RWPE1 (cell line): ENCODE measurements at regions not wholly inside any gene's neighbourhood (a gene's known extent, or its start where the extent isn't known, plus 50 kb on each side); places are given as distances from the start of the nearest gene placed in this dataset.
A peak's percentile ranks its signal among the peaks of the same experiment; 100 is the strongest.
"Not testable (repeated sequence)": the region's sequence is repeated elsewhere in the genome, so short reads cannot be mapped to it uniquely, and the experiment has no call there.

Experiments
- CTCF ChIA-PET: fragments of 350-600 bp; sonication (Branson Sonifier 250); formaldehyde crosslinking; extraction: SDS; loops from one replicate; lab custom pipeline; 2021; lab: Yijun Ruan, JAX
- POLR2A ChIA-PET: fragments of 400-600 bp; formaldehyde crosslinking; extraction: SDS; loops from one replicate; lab custom pipeline; 2020; ENCODE audit warnings: antibody characterized with exemption; ENCODE audit not compliant: low non-redundant PET; lab: Yijun Ruan, JAX
- DNase-seq: peaks from one replicate; pipeline ENCODE4 v3.0.0; 2012; ENCODE audit warnings: low spot score
- H3K27ac ChIP-seq: fragments of 450-650 bp; 2 replicates; pipeline ENCODE4 v1.5.1; 2017
- TF ChIP-seq, protein P1 (sequence below): fragments of 450-650 bp; conservative IDR thresholded peaks from 2 replicates; pipeline ENCODE4 v1.5.1; 2017; ENCODE audit warnings: low read depth, mild to moderate bottlenecking

GRCh38 chr2:101645886-101646285 lies 51.6 kb upstream of the MAP4K4 start:
- DNase-seq, CTCF ChIA-PET, H3K27ac ChIP-seq, POLR2A ChIA-PET: not testable (repeated sequence)

DNA sequence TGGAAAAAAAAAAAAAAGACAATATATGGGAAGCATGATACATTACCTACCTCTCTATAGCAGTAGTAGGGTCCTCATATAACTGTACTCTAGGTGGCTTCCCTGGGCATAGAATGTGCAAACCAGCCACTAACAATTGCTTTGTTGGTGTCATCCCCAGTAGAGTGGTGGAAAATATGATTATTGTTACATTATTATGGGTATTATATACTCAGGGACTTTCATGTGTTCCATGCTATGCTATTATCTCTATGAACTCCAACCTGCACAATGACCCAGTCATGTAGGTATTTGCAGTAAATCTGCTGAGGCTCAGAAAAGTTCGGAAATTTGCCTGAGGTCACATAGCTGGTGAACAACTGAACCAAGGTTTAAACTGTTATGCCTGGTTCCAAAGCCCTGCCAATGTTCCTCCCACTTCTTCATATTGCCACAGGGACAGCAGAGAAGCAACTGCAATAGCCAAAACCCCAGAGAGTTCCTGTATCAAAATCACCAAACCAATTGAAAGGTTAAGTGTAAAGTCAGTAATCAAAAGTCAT lies 52.6 kb upstream of the MAP4K4 start:
- H3K27ac ChIP-seq = no peak overlapping the region
- no peak for DNase-seq
- TF ChIP-seq, protein P1, sequence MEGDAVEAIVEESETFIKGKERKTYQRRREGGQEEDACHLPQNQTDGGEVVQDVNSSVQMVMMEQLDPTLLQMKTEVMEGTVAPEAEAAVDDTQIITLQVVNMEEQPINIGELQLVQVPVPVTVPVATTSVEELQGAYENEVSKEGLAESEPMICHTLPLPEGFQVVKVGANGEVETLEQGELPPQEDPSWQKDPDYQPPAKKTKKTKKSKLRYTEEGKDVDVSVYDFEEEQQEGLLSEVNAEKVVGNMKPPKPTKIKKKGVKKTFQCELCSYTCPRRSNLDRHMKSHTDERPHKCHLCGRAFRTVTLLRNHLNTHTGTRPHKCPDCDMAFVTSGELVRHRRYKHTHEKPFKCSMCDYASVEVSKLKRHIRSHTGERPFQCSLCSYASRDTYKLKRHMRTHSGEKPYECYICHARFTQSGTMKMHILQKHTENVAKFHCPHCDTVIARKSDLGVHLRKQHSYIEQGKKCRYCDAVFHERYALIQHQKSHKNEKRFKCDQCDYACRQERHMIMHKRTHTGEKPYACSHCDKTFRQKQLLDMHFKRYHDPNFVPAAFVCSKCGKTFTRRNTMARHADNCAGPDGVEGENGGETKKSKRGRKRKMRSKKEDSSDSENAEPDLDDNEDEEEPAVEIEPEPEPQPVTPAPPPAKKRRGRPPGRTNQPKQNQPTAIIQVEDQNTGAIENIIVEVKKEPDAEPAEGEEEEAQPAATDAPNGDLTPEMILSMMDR = no peak
- ChIA-PET CTCF (no interaction called here), POLR2A (no interaction called here)

- DNase-seq = no peak
- CTCF ChIA-PET = no interaction called here
- TF ChIP-seq, protein P1 = no peak
Observed at GRCh38 chr2:101643004-101643524, 54.4 kb upstream of the MAP4K4 start.

DNA sequence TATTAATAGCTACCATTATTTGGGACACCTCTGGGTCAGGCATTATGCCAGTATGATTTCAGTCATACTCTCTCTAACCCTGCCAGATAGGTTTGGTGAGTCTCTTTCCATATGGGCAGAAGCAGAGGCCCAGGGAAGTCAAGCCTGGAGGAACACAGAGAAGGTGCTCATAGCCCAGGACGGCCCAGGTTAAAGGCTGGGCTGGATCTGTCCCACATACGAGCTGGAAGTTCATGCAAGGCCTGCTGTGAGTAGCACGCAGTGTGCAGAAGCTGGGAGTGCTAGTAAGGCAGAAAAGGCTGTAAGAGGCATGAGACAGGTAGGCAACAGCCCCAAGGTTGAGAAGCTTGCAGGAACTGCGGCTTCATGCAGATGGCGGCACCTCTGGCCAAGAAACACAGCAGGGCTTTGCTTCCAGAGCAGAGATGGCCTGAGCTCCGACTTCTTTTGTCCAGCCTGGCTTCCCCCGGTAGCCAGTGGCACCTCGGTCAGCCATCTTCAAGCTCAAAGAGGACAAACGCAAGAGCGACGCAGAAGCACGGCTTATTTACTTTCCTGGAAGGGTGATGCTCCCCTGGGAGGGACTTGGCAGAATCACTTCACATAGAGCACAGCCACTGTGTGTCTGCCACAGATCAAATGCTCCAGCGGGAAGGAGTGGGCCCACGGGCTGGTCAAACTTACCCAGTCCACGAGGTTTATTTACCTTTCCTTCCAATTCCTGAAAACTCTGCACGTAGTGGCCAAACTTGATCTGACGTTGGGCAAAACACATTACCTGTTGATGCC lies 58.5 kb upstream of the MAP4K4 start:
- TF ChIP-seq, protein P1 = no peak
- H3K27ac ChIP-seq = no peak overlapping the region

More at GRCh38 chr2:101643004-101643524, 54.4 kb upstream of the MAP4K4 start:
- POLR2A ChIA-PET = no interaction called here
- H3K27ac ChIP-seq = no peak overlapping the region

DNA sequence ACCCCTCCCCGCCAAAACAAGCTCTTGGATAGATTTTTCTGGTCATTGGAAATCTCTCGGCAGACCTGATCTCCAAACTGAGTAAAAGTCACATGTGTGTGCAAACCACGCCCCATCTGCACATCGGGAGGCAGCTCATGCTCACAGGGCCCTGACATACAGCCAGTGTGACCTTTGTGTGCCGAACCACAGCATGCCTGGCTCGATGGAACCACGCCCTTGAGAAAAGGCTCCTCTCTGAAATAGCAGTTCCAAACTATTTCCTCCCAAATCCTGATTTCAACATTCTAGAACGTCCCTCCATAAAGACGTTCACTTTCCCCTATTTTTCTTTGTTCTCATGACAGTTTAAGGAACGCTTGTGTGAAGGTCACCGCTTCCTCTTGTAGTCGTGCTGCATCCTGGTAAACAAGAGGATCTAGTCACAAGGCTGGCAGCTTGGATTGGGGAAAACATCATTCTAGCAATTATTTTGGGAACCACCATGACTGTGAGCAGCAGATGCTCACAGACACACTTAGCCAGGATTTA lies 59.3 kb upstream of the MAP4K4 start:
- POLR2A ChIA-PET = no interaction called here
- CTCF ChIA-PET = interaction anchor here (1.1 kb wide), 1 partner anchor 21 kb away, joined by 3 read pairs; no protein-coding TSS in a partner anchor
- TF ChIP-seq, protein P1 = no peak
- DNase-seq = no peak
- H3K27ac ChIP-seq = no peak overlapping the region

More for the DNA sequence above, 58.5 kb upstream of the MAP4K4 start:
- ChIA-PET CTCF (interaction anchor here (0.7 kb wide), 1 partner anchor 197 kb away, joined by 3 read pairs; no protein-coding TSS in a partner anchor), POLR2A (no interaction called here)
- DNase-seq = no peak

DNA sequence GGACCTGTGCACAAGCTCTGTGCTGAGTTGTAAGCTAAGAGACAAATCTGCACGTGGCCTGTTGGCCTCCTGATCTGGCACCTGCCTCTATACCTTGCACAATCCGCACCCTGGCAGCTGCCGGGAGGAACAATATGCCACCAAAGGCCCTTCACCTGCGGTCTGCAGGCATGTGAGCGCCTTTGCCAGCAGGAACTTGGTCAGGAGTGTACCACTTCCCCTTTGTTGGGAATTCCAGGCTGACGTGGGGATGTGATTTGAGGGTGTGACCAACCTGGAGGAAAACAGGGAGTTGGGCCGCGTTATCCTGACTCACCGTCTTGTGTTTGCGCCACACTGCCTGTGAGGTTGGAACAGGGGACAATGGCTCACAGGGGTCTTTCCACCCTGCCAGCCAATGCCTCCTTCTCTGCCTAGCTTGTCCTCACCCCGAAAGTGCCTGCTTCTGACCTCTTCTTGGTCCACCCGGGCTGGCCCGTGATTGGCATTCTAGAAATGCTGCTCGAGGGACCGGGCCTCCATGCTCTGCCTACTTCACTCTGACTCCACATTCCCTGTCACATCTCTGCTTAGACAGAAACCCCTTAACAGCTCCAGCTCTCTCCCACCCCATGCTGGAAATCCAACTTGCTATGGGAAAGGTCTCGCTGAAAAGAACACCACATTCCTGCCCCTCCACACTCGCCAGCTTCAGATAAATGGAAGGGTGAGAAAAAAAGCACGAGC lies 67.1 kb upstream of the MAP4K4 start:
- ChIA-PET CTCF (interaction anchor here (0.7 kb wide), 1 partner anchor 201 kb away, joined by 3 read pairs; no protein-coding TSS in a partner anchor), POLR2A (no interaction called here)
- H3K27ac ChIP-seq = peak overlapping the region; percentile 63
- TF ChIP-seq, protein P1 = no peak
- peak; percentile 90 for DNase-seq
